ENCODE measurements at regions not wholly inside any gene's neighbourhood (a gene's known extent, or its start where the extent isn't known, plus 50 kb on each side); places are given as distances from the start of the nearest gene placed in this dataset.

- no peak for TF ChIP-seq CTCF (conservative IDR thresholded peaks at IDR 0.05; ENCODE audit: low read depth, low read length)
- DNase-seq (ENCODE audit: low read depth) = no peak
Measured at GRCh38 chr6:169854813-169855212, 103.4 kb downstream of the ERMARD start.

DNA sequence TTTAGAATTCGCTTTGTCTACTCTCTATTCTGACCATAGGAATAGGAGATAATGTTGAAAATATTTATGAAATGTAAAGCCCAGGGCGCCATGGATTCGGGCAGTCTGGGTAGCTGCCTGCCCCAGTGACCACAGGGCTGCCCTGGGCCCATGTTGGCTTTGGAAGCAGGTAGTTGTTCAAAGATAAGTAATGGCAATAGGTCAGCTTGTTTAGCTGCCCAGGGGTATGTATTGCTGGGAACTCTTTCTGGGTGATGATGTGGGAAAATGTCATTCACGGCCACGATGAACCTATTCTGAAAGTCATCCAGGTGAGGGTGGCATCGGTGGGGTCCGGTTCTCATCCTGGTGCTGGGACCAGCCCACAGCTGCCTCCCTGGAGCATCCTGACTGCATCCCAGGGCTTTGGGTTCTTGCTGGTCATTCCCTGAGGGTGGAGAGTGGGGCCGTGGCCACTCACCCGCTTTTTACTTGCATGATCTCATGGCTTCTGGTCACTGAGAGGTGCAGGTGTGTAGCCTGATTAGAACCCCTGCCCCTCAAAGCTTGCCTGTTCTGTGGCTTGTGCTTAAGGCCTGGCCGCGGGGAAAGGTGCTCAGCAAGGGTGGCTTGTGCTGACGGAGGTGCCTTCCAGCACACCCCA is 102.8 kb downstream of the ERMARD start:
- TF ChIP-seq CTCF (conservative IDR thresholded peaks at IDR 0.05; ENCODE audit: low read depth, low read length) = no peak
- no peak for DNase-seq (ENCODE audit: low read depth)
- H3K4me3 ChIP-seq (ENCODE audit: low read length) = no peak overlapping the region

More at GRCh38 chr6:169854813-169855212, 103.4 kb downstream of the ERMARD start:
- no peak overlapping the region for H3K4me3 ChIP-seq (ENCODE audit: low read length)

DNA sequence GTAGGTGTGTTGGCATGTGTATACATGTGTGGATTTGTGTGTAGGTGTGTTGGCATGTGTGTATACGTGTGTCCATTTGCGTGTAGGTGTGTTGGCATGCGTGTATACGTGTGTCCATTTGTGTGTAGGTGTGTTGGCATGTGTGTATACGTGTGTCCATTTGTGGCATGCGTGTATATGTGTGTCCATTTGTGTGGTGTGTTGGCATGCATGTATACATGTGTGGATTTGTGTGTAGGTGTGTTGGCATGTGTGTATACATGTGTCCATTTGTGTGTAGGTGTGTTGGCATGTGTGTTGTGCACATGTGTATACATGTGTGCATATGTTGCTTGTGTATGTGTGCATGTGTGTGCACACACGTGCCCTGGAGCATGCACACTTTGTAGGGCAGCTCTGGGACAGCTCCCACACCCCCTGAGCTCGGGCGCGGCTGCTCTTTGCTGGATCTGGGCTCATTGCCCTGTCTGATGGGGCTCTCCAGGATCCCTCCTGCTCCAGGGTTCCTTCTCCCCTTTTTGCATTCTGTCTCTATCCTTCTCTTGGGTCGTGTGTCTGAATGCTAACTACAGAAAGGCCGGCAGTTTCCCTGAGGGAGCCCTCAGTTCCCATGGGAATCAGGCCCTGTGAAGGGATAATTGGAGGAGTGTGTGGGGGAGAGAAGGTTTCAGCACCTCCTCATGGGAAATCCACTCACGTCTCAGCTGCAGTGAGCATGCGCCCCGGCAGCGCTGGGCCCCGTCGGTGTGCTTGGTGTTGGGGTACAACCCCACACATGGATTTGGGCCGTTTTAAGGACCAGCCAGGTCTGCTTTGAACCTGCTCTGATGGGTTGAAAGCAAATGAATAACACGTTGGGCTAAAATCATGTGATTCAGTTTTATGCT is 102.0 kb downstream of the ERMARD start:
- DNase-seq (ENCODE audit: low read depth) = no peak
- TF ChIP-seq CTCF (conservative IDR thresholded peaks at IDR 0.05; ENCODE audit: low read depth, low read length) = no peak
- H3K4me3 ChIP-seq (ENCODE audit: low read length) = no peak overlapping the region

DNA sequence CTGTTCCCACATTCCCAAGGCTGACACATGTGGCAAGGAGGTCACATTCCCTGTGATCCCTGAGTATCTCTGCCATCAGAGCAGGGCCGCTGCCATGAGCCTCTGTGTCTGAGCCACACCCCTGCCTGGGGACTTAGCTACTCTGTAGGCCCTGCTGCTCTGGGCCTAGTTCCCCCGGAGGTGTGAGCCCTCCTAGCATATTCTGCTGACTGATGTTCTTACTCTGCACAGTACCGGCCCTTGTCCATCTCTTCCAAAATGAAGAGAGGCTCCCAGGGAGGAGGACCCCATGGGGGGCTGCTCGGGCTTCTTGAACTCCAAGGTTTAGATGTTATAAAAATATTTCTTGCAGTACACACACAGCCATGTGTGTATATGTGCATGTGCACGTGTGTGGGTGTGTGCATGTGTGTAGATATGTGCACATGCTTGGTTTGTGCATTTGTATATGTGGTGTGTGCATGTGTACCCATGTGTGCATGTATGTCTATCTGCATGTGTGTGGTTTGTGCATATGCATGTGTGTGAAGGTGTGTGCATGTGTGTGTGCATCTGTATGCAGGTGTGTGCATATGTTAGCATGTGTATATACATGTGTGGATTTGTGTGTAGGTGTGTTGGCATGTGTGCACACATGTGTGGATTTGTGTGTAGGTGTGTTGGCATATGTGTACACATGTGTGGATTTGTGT is 101.2 kb downstream of the ERMARD start:
- no peak for DNase-seq (ENCODE audit: low read depth)
- H3K4me3 ChIP-seq (ENCODE audit: low read length) = no peak overlapping the region
- TF ChIP-seq CTCF (conservative IDR thresholded peaks at IDR 0.05; ENCODE audit: low read depth, low read length) = no peak

GRCh38 chr6:169851641-169852503 is 100.5 kb downstream of the ERMARD start:
- no peak overlapping the region for H3K4me3 ChIP-seq (ENCODE audit: low read length)
- TF ChIP-seq CTCF (conservative IDR thresholded peaks at IDR 0.05; ENCODE audit: low read depth, low read length) = no peak
- DNase-seq (ENCODE audit: low read depth) = peak; percentile 86

GRCh38 chr6:169850746-169851145 is 99.3 kb downstream of the ERMARD start:
- TF ChIP-seq CTCF (conservative IDR thresholded peaks at IDR 0.05; ENCODE audit: low read depth, low read length) = no peak
- DNase-seq (ENCODE audit: low read depth) = no peak
- no peak overlapping the region for H3K4me3 ChIP-seq (ENCODE audit: low read length)

Data from retinal pigment epithelial cell (primary cell).